ENCODE measurements at regions not wholly inside any gene's neighbourhood (a gene's known extent, or its start where the extent isn't known, plus 50 kb on each side); places are given as distances from the start of the nearest gene placed in this dataset.
"Not testable (repeated sequence)": the region's sequence is repeated elsewhere in the genome, so short reads cannot be mapped to it uniquely, and the experiment has no call there.

- Histone ChIP-seq H3K27ac (ENCODE audit: insufficient read depth, low read length, poor library complexity, severe bottlenecking) (no peak overlapping the region), H3K4me1 (ENCODE audit: control insufficient read depth, insufficient read depth, low read length, poor library complexity, severe bottlenecking) (no peaks in the 10 kb centered on the region), H3K27me3 (replicated peaks; ENCODE audit: control insufficient read depth, insufficient read depth, low read length, poor library complexity, severe bottlenecking) (no peaks in the 10 kb centered on the region), H3K4me3 (ENCODE audit: insufficient read depth, low read depth, low read length, poor library complexity, severe bottlenecking) (no peak overlapping the region), H3K9me3 (ENCODE audit: control insufficient read depth, low read length) (no peaks in the 10 kb centered on the region), H3K36me3 (ENCODE audit: control insufficient read depth, insufficient read depth, low read length) (no peaks in the 10 kb centered on the region)
- DNase-seq: no peak
These were observed 57.8 kb downstream of the OR2B2 start for GRCh38 chr6:27854421-27854820.

- Histone ChIP-seq H3K4me1 (ENCODE audit: control insufficient read depth, insufficient read depth, low read length, poor library complexity, severe bottlenecking) (no peaks in the 10 kb centered on the region), H3K36me3 (ENCODE audit: control insufficient read depth, insufficient read depth, low read length) (no peaks in the 10 kb centered on the region), H3K27ac (ENCODE audit: insufficient read depth, low read length, poor library complexity, severe bottlenecking) (no peak overlapping the region), H3K4me3 (ENCODE audit: insufficient read depth, low read depth, low read length, poor library complexity, severe bottlenecking) (no peak overlapping the region), H3K9me3 (ENCODE audit: control insufficient read depth, low read length) (no peaks in the 10 kb centered on the region), H3K27me3 (replicated peaks; ENCODE audit: control insufficient read depth, insufficient read depth, low read length, poor library complexity, severe bottlenecking) (no peaks in the 10 kb centered on the region)
- no peak for DNase-seq
These were observed 60.8 kb downstream of the OR2B2 start for GRCh38 chr6:27851440-27851839.

GRCh38 chr6:27849001-27849400 is 63.2 kb downstream of the OR2B2 start:
- not testable (repeated sequence) for H3K4me1 ChIP-seq (ENCODE audit: control insufficient read depth, insufficient read depth, low read length, poor library complexity, severe bottlenecking)

GRCh38 chr6:27847706-27848105 is 64.5 kb downstream of the OR2B2 start:
- no peaks in the 10 kb centered on the region for H3K27me3 ChIP-seq (replicated peaks; ENCODE audit: control insufficient read depth, insufficient read depth, low read length, poor library complexity, severe bottlenecking)
- H3K9me3 ChIP-seq (ENCODE audit: control insufficient read depth, low read length): no peaks in the 10 kb centered on the region
- no peaks in the 10 kb centered on the region for H3K36me3 ChIP-seq (ENCODE audit: control insufficient read depth, insufficient read depth, low read length)
- DNase-seq: no peak
- no peak overlapping the region for H3K27ac ChIP-seq (ENCODE audit: insufficient read depth, low read length, poor library complexity, severe bottlenecking)
- no peak overlapping the region for H3K4me3 ChIP-seq (ENCODE audit: insufficient read depth, low read depth, low read length, poor library complexity, severe bottlenecking)
- H3K4me1 ChIP-seq (ENCODE audit: control insufficient read depth, insufficient read depth, low read length, poor library complexity, severe bottlenecking): no peaks in the 10 kb centered on the region

More at GRCh38 chr6:27849001-27849400, 63.2 kb downstream of the OR2B2 start:
- H3K36me3 ChIP-seq (ENCODE audit: control insufficient read depth, insufficient read depth, low read length); H3K27me3 ChIP-seq (replicated peaks; ENCODE audit: control insufficient read depth, insufficient read depth, low read length, poor library complexity, severe bottlenecking); H3K27ac ChIP-seq (ENCODE audit: insufficient read depth, low read length, poor library complexity, severe bottlenecking); H3K4me3 ChIP-seq (ENCODE audit: insufficient read depth, low read depth, low read length, poor library complexity, severe bottlenecking); DNase-seq; H3K9me3 ChIP-seq (ENCODE audit: control insufficient read depth, low read length): not testable (repeated sequence)

- Histone ChIP-seq H3K4me1 (ENCODE audit: control insufficient read depth, insufficient read depth, low read length, poor library complexity, severe bottlenecking) (peaks cover 12% of the 10 kb centered on the region), H3K36me3 (ENCODE audit: control insufficient read depth, insufficient read depth, low read length) (no peaks in the 10 kb centered on the region), H3K27me3 (replicated peaks; ENCODE audit: control insufficient read depth, insufficient read depth, low read length, poor library complexity, severe bottlenecking) (no peaks in the 10 kb centered on the region), H3K9me3 (ENCODE audit: control insufficient read depth, low read length) (no peaks in the 10 kb centered on the region), H3K27ac (ENCODE audit: insufficient read depth, low read length, poor library complexity, severe bottlenecking) (no peak overlapping the region), H3K4me3 (ENCODE audit: insufficient read depth, low read depth, low read length, poor library complexity, severe bottlenecking) (no peak overlapping the region)
- DNase-seq: no peak
These were observed 71.6 kb downstream of the OR2B2 start for GRCh38 chr6:27840572-27840971.

GRCh38 chr6:27839626-27840475 is 72.3 kb downstream of the OR2B2 start:
- H3K27ac ChIP-seq (ENCODE audit: insufficient read depth, low read length, poor library complexity, severe bottlenecking): no peak overlapping the region
- DNase-seq: no peak

GRCh38 chr6:27838945-27839625 is 73.1 kb downstream of the OR2B2 start:
- H3K4me3 ChIP-seq (ENCODE audit: insufficient read depth, low read depth, low read length, poor library complexity, severe bottlenecking): peak overlapping the region; percentile 60
- peaks cover 12% of the 10 kb centered on the region for H3K4me1 ChIP-seq (ENCODE audit: control insufficient read depth, insufficient read depth, low read length, poor library complexity, severe bottlenecking)
- no peak for DNase-seq

More at GRCh38 chr6:27839626-27840475, 72.3 kb downstream of the OR2B2 start:
- no peaks in the 10 kb centered on the region for H3K9me3 ChIP-seq (ENCODE audit: control insufficient read depth, low read length)
- peaks cover 12% of the 10 kb centered on the region for H3K4me1 ChIP-seq (ENCODE audit: control insufficient read depth, insufficient read depth, low read length, poor library complexity, severe bottlenecking)
- no peak overlapping the region for H3K4me3 ChIP-seq (ENCODE audit: insufficient read depth, low read depth, low read length, poor library complexity, severe bottlenecking)
- H3K36me3 ChIP-seq (ENCODE audit: control insufficient read depth, insufficient read depth, low read length): no peaks in the 10 kb centered on the region
- H3K27me3 ChIP-seq (replicated peaks; ENCODE audit: control insufficient read depth, insufficient read depth, low read length, poor library complexity, severe bottlenecking): no peaks in the 10 kb centered on the region

GRCh38 chr6:27838058-27838944 is 73.9 kb downstream of the OR2B2 start:
- Histone ChIP-seq H3K4me3 (ENCODE audit: insufficient read depth, low read depth, low read length, poor library complexity, severe bottlenecking) (peak overlapping the region; percentile 60), H3K4me1 (ENCODE audit: control insufficient read depth, insufficient read depth, low read length, poor library complexity, severe bottlenecking) (peaks cover 12% of the 10 kb centered on the region), H3K9me3 (ENCODE audit: control insufficient read depth, low read length) (no peaks in the 10 kb centered on the region), H3K27ac (ENCODE audit: insufficient read depth, low read length, poor library complexity, severe bottlenecking) (peak overlapping the region; percentile 93), H3K27me3 (replicated peaks; ENCODE audit: control insufficient read depth, insufficient read depth, low read length, poor library complexity, severe bottlenecking) (no peaks in the 10 kb centered on the region), H3K36me3 (ENCODE audit: control insufficient read depth, insufficient read depth, low read length) (no peaks in the 10 kb centered on the region)
- DNase-seq: peak; percentile 71 to 79 (median 76)

More at GRCh38 chr6:27838945-27839625, 73.1 kb downstream of the OR2B2 start:
- no peaks in the 10 kb centered on the region for H3K36me3 ChIP-seq (ENCODE audit: control insufficient read depth, insufficient read depth, low read length)
- H3K9me3 ChIP-seq (ENCODE audit: control insufficient read depth, low read length): no peaks in the 10 kb centered on the region
- peak overlapping the region; percentile 93 for H3K27ac ChIP-seq (ENCODE audit: insufficient read depth, low read length, poor library complexity, severe bottlenecking)
- H3K27me3 ChIP-seq (replicated peaks; ENCODE audit: control insufficient read depth, insufficient read depth, low read length, poor library complexity, severe bottlenecking): no peaks in the 10 kb centered on the region

GRCh38 chr6:27837625-27838057 is 74.6 kb downstream of the OR2B2 start:
- H3K4me1 ChIP-seq (ENCODE audit: control insufficient read depth, insufficient read depth, low read length, poor library complexity, severe bottlenecking): peaks cover 12% of the 10 kb centered on the region
- H3K27me3 ChIP-seq (replicated peaks; ENCODE audit: control insufficient read depth, insufficient read depth, low read length, poor library complexity, severe bottlenecking): no peaks in the 10 kb centered on the region
- H3K36me3 ChIP-seq (ENCODE audit: control insufficient read depth, insufficient read depth, low read length): no peaks in the 10 kb centered on the region
- peak overlapping the region; percentile 60 for H3K4me3 ChIP-seq (ENCODE audit: insufficient read depth, low read depth, low read length, poor library complexity, severe bottlenecking)
- no peak for DNase-seq
- no peaks in the 10 kb centered on the region for H3K9me3 ChIP-seq (ENCODE audit: control insufficient read depth, low read length)
- H3K27ac ChIP-seq (ENCODE audit: insufficient read depth, low read length, poor library complexity, severe bottlenecking): peak overlapping the region; percentile 93

Data from effector memory CD4-positive, alpha-beta T cell (primary cell).